GM21360 (cell line): ENCODE measurements at regions not wholly inside any gene's neighbourhood (a gene's known extent, or its start where the extent isn't known, plus 50 kb on each side); places are given as distances from the start of the nearest gene placed in this dataset.
"Not testable (repeated sequence)": the region's sequence is repeated elsewhere in the genome, so short reads cannot be mapped to it uniquely, and the experiment has no call there.

ENCODE experiments used
- ATAC-seq: cut with Tn5 transposase; IDR thresholded peaks from one replicate; pipeline ENCODE4 v1.9.1; 2021; ENCODE audit warnings: mild to moderate bottlenecking, moderate library complexity; ENCODE audit not compliant: unreplicated experiment

DNA sequence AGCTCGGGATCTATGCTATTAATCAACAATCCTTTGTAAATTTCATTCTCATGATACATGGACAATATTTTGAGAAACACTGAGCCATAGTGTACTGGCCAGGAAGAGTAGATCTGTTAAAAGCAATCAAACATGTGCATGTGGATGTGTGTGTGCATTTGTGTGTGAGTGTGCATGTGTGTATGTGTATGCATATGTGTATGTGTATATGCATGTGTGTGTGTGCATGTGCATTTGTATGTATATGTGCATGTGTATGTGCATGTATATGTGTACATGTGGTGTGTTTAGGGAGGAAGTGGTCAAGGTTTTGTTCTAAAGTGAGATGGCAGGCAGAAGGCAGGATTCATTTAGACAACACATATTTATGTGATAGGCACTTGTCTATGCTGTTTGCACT is 623.8 kb downstream of the ADCYAP1 start:
- no peak for ATAC-seq

DNA sequence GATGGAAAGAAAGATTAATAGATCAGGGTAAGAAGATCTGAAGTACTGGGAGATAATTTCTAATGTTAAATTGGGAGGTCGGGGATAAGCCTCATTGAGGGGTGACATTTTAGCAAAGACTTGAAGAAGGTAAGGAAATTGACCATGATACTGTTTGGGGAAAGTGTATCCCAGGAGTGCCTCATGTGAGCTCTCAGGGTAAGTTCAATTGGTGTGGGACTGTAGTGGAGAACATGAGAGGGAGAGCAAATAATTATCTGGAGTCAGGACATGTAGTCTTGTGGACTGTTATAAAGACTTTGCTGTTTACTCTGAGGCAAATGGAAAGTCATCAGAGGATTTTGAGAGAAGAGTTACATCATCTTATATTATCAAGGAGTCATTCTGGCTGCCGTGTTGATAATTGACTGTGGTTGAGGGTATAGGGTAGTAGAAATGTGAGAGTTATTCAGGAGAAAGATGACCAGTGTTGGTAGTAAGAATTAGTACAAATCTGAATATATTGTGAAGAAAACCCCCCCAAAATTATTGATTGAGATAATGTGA is 624.4 kb downstream of the ADCYAP1 start:
- ATAC-seq = no peak

DNA sequence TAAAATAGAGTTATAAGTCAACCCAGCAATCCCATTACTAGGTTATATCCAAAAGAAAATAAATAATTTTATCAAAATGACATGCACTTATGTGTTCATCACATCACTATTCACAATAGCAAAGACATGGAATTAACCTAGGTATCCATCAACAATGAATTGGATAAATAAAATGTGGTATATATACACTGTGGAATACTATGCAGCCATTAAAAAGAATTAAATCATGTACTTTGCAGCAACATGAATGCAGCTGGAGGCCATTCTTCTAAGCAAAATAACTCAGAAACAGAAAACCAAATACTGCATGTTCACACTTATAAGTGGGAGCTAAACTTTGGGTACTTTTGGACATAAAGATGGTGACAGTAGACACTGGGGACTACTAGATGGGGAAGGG is 626.0 kb downstream of the ADCYAP1 start:
- no peak for ATAC-seq

DNA sequence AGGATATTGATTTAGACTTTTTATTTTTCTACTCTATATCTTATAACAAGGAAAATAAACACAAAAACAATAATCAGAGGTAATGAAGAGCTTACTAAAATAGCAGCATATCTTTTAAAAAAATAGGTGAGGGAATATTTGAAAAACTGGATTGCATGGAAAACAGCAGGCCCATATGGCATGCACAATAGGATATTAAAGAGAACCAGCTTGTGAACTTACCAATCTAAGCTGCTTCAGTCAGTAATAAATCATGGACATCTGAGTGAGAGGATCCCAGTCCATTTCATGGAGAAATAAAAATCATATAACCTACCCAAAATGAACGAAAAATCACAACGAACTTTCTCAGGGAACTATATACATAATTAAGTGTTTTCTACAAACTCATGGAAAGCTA is 634.6 kb downstream of the ADCYAP1 start:
- ATAC-seq = no peak

DNA sequence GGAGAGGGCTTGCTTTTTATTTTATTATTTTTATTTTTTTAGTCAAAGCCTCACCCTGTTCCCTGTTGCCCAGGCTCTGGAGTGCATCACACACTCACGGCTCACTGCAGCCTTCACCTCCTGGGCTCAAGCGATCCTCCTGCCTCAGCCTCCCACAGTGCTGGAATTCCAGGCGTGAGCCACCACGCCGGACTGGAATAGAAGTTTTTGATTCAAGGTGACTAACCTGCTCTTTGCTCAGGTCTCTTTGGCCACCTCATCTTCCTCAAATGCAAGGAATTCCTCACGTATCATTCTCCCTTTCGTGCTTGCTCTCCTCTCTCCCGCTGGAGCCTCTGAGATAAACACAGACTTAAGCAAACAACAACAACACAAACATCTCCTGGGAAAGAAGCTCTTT is 636.8 kb downstream of the ADCYAP1 start:
- ATAC-seq = no peak

DNA sequence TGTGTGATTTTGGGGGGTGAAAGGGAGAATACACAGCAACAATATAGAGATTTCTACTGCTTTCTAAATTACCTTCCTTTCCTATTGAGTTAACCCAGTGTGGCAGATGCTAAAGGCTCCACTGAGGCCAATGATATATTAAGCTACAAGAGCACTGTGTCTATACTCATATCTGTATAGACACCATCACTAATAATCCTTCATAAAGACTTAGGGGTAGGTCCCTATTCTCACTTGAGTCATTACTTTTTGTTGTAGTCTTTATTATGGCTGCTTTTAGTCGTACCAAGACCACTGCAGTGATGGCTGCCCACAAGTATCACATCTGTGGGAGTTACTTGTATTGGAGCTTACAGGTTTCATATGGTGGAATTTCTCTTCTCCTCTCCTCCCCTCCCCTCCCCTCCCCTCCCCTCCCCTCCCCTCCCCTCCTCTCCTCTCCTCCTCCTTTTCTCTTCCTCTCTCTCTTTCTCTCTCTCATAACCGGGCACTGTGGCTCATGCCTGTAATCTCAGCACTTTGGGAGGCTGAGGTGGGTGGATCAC is 637.6 kb downstream of the ADCYAP1 start:
- ATAC-seq = no peak

DNA sequence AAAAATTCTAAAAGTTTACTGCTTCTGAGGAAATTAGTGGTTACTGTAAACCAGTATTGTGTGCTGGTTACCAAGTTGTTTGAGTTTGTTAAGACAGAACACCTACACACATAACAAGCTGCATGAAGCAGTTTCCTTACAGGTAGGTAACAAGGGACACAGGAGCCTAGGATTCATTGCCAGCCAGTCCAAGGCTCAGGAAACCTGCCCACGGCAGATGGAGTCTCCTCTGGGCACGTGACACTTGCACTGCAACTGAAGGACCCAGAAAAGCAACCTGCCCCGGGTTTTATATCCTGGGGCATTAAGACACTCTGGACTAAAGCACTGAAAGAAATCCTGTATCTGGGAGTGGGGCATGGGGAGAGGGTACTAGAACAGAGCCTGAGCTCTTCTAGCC is 639.3 kb downstream of the ADCYAP1 start:
- ATAC-seq = no peak

DNA sequence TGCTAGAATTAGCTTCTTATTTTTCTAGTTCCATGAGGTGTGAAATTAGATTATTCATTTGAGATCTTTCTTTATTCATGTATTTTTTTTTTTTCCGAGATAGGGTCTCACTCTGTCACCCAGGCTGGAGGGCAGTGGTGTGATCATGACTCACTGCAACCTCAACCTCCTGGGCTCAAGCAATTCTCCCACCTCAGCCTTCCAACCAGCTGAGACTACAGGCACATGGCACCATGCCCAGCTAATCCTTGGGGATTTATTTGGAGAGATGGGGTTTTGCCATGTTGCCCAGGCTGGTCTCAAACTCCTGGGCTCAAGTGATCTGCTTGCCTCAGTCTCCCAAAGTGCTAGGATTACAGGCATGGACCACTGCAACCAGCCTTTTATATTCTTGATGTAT is 653.0 kb downstream of the ADCYAP1 start:
- ATAC-seq = not testable (repeated sequence)

DNA sequence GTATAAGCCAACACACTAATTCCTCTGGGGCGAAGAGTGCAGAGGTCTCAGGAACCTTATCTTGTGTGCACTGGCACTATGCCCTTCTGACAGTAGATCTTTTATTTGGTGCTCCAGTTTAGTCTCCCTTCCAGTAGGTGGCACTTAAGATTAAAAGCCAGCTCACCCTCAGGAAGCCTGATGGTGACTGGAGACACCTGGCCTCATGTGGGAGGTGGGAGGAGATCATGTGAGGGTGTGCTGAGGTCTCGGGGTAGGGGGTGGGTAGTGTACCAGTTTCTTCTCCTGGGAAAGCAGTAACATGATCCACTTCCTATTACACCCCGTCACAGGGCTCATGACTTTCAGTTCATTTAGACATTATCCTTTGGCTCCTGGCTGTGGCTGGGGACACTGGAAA is 654.9 kb downstream of the ADCYAP1 start:
- ATAC-seq = no peak

DNA sequence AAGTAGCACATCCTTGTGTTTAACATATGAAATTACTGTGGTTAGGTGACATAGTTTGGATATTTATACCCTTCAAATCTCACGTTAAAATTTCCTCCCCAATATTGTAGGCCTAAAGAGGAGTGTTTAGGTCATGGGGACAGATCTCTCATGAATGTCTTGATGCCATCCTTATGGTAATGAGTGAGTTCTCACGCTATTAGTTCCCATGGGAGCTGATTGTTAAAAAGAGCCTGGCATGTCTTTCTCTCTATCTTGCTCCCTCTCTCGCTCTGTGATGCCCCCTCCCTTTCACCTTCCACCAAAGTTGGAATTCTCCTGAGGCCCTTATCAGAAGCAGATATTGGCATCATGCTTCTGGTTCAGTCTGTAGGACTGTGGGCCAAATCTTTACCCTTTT is 660.1 kb downstream of the ADCYAP1 start:
- ATAC-seq = no peak

DNA sequence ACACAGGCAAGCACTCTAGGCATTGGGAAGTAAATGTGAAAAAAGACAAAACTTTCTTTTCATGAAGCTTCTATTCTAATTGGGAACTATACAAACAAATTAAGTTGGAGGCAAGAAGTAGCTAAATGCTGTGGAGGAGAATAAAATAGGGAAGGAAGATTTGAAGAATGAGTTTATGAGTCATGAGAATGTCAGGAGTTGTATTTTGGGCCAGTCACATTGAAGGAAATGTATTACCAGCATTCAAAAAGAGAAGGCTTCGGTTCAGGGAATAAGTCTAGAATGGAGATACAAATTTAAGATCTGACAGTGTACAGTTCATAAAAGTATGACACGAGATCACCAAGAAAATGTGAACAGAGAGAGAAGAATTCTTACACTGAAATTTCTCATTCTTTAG is 666.5 kb downstream of the ADCYAP1 start:
- ATAC-seq = no peak

DNA sequence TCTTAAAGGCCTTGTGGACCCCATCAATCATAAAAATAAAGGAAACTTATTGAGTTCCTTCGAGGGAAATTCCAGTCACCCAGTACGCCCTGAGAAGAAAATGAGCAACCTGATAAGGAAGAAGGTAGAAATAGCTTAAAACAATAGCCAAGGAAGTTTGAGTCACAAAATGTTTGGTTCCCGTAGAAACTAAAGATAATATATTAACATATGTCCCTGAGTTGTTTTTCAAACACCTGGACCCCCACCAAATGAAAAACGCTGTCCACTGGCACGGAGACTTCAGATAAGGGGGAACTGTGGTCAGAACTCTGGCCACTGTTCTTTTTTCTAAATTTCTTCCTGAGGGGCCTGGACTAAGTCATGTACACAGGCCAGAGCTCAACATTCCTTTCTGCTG is 669.1 kb downstream of the ADCYAP1 start:
- ATAC-seq = no peak

DNA sequence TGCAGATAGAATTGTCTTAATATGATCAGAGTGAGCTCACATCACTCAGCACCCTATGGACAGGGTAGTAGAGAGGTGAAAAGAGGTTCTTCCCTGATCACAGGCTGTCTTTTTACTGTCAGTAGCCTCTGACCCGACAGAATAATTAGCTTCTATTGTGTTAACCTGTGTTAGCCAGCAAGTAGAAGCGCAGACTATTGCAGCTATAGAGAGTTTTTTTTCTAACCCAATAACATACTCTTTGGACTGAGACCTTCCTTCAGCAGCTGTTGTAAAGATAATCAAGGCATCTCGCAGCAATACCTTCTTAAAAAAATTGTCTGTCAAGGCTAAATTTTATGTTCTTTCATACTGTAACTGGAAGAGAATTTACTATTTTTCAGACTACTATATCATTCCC is 670.4 kb downstream of the ADCYAP1 start:
- no peak for ATAC-seq

DNA sequence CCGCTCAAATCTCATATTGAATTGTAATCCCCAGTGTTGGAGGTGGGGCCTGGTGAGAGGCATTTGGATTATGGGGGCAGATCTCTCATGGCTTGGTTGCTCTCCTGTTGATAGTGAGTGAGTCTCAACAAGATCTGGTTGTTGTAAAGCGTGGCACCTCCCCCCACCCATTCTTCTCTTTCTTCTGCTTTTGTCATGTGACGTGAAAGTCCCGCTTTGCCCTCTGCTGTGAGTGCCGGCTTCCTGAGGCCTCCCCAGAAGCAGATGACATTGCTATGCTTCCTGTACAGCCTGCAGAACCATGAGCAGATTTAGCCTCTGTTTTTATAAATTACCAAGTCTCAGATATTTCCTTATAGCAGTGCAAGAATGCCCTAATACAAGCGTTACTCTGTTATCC is 673.8 kb downstream of the ADCYAP1 start:
- no peak for ATAC-seq

DNA sequence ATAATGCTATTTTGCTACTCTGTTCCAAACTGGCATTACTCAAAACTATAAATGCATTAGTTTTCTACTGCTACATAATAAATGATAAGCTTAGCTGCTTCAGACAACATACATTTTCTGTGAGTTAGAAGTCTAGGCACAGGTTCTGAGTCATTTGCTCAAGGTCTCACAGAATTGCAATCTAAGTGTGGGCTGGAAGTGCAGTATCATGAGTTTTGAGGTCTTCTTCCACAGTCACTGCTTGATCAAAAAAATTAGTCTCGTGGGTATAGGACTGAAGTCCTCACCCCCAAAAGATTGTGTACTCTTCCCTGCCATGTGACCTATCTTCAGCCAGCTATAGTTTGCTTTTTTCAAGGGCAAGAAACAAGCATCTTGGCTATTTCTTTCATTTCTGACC is 676.9 kb downstream of the ADCYAP1 start:
- no peak for ATAC-seq

DNA sequence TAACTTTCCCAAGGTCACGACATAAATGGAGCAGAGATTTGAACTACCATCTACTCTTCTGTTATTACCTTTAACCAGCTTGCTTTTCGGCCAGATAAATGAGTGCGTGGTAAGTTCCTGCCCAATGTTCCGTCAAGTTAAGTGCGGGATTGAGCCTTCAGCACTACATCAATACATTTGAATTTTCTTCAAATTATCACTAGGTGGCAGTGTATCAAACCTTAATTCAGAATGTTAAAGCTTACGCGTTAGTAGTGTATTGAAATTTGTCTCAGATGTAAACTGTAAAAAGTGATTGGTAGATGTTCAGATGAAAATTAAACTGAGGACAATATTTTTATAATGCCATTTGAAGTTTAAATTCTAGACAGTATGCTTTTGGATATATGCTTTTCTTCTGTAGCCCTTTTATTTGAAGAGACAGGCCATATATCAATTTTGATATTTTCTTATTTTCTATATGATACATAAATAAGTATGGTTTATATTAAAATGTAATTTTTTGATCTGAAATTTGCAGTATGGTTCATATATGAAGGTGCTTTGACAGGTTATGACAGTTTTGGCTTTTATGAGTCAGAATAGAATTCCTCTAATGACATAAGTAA is 681.3 kb downstream of the ADCYAP1 start:
- ATAC-seq = no peak

DNA sequence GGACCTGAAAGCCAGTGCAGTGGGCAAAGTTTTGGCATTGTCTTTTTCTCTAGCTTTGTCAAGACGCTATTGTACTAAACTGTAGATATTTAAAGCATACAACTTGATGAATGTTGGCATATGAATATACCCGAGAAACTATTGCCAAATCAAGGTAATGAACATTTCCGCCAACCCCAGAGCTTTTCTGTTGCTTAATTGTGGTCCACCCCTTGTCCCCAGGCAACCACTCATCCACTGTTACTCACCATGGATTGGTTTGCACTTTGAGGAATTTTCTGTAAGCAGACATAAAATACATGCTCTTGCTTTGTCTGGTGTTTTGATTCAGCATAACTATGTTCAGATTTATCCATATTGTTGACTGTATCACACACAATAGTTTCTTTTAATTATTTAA is 688.4 kb downstream of the ADCYAP1 start:
- no peak for ATAC-seq

DNA sequence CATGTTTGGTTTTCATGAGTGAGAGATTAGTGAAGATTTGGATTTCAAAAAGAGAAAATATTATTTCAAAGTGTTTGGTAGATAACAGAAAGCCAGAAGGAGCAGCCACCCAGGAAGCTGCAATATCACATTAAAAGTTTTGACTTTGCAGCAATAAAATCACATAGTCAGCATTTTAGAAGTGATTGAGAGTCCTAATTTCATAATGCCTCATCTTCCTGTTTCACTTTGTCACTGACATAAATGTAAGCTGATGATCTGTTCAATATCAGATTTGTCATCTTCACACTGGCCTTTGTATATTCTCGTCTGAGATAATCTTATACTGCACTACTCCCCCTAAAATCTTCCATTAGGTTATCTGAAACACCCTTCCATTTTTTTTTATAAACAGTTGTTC is 690.5 kb downstream of the ADCYAP1 start:
- ATAC-seq = no peak

DNA sequence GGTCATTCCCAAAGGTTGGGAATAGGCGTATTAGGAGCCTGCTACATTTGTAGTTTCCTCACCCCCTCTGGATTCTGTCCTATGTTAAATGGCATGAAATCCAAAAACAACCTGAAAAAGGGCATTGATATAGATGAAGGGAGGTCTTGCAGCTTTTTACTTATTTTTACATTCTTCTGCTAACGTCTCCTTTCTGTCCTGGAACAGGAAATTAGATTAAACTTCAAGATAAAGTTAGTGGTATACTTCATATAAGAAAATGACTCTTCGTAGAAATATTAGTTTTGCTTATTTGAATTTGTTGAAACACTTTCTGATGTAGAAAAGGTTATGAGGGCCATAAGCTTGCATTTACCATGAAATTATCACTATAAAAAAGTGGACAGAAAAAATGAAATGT is 694.5 kb downstream of the ADCYAP1 start:
- no peak for ATAC-seq

DNA sequence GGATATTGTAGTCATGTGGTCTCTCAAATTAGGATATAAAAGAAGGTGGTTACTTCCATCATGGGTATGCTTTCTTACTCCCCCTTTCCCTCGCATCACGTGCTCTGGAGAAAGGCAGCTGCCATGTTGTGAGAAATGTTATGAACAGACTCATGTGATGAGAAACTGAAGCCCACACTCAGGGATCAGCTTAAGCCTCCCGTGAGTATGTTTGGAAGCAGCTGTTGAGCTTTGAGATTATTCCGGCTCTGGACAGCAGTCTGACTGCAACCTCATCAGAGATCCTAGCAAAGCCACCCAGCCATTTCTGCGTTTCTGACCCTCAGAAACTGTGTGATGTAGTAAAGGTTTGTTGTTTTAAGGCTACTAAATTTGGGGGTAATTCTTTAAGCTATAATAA is 700.1 kb downstream of the ADCYAP1 start:
- no peak for ATAC-seq

DNA sequence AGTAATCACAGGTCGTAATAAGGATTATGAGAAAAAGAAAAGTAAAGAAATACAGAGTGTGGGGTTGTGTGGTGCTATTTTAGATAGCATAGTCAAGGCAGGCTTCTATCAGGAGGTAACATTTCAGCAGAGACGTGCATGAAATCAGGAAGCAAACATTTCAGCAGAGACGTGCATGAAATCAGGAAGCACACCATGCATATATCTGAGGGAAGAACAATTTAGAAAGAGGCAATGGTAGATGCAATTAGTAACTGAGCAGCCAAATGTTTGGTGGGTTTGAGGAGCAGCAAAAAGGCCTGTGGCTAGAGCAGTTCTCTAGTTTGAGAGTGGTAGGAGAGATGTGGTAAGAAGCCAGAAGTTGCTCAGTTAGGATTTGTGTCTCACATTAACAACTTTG is 713.7 kb downstream of the ADCYAP1 start:
- ATAC-seq = no peak

DNA sequence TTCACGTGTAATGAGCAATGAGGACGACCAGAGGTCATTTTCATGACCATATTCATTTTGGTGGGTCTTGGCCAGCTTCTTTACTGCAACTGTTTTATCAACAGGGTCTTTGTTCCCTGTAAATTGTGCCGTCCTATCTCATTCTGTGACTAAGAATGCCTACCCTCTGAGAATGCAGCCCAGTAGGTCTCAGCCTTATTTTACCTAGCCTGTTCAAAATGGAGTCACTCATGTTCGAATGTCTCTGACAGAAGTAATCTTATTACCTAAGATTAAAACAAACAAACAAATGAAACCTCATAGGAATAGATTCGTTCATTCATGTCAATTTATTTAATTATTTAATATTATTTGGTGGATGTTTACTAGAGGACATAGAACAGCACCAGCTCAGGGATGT is 714.8 kb downstream of the ADCYAP1 start:
- no peak for ATAC-seq

DNA sequence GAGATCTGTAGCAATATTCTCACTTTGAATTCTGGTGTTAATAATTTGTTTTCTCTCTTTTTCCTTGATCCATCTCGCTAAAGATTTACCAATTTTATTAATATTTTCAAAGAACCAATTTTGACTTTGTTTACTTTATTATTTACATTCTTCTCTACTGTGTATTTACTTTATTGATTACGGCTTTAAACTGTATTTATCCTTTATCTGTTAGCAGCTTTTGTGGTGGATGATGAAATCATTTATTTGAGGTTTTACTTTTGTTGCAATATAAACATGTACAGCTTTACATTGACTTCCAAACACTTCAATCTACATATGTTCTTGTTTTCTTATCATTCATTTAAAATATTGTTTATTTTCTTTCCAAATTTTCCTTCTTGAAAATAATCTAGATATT is 719.9 kb downstream of the ADCYAP1 start:
- ATAC-seq = no peak
